Left cardiac atrium (tissue), 4 donors: ENCODE measurements at regions not wholly inside any gene's neighbourhood (a gene's known extent, or its start where the extent isn't known, plus 50 kb on each side); places are given as distances from the start of the nearest gene placed in this dataset.
"Not testable (repeated sequence)": the region's sequence is repeated elsewhere in the genome, so short reads cannot be mapped to it uniquely, and the experiment has no call there.

Experiments
- ATAC-seq, 2 donors: fragments of 200-7000 bp; cut with Tn5 transposase; one replicate each; pipeline ENCODE4 v1.9.1; 2020; ENCODE audit warnings: mild to moderate bottlenecking in 2 of 2, moderate library complexity in 2 of 2
- DNase-seq: peaks from one replicate; pipeline ENCODE4 v3.0.0-alpha.2; 2020
- intact Hi-C, 2 donors: fragments of 100-400 bp; cut with DNase I; formaldehyde crosslinking; loops; one replicate each; pipeline versions ENCODE4 v1.14.1 to v1.15.1; 2022 to 2023
- donor health status: DM: no; HTN: yes; CAD: no.
- donor health status: DM: no; HTN: yes; CAD: no; lungs with severe emphysema.
- donor health status: DM: yes; HTN: yes; CAD: no.
- donor health status: Dilated cardiomyopathy.

DNA sequence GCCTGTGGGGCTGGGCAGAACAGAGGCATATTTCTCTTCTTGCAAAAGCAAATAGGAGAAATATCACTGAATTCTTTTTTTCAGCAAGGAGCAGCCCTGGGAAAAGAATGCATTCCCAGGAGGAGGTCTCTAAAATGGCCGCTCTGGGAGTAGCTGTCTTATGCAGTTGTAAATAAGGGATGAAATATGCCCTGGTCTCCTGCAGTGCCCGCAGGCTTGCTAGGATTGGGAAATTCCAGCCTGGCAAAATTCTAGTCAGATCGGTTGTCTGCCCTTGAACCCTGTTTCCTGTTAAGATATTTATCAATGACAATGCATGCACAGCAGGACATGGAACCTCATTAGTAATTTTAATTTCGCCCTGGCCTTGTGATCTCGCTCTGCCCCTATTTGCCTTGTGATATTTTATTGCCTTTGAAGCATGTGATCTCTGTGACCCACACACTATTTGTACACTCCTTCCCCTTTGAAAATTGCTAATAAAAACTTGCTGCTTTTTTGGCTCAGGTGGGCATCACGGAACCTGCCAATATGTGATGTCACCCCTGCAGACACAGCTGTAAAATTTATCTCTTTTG is 1993.2 kb downstream of the PCDH9 start:
- DNase-seq (no peak), ATAC-seq (no peak)
- intact Hi-C loops, result no loop called here

DNA sequence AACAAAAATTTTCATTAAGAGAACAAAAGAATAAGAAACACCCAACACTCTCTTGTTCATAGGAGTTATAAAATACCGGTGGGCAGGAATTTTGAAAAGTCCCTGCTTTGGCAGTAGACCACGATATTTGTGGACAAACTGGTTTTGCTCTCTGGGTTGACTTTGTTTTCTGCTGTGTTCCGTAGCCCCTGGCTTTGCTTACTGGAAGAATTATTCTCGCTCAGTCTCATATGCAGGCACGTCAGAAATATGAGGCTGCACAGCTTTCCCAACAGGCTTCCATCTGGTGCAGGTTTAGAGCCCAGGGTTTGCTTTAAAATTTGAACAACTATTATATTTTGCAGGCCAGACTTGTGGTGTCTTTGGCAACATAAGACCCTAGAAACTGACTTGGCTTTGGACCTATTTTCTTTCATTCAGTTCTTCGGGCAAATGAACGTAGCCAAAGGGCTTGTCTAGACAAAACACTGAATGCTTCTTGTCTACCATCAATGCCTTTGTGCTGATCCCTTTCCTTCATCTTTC is 2012.6 kb downstream of the PCDH9 start:
- no peak for ATAC-seq
- intact Hi-C loops, result no loop called here
- no peak for DNase-seq

DNA sequence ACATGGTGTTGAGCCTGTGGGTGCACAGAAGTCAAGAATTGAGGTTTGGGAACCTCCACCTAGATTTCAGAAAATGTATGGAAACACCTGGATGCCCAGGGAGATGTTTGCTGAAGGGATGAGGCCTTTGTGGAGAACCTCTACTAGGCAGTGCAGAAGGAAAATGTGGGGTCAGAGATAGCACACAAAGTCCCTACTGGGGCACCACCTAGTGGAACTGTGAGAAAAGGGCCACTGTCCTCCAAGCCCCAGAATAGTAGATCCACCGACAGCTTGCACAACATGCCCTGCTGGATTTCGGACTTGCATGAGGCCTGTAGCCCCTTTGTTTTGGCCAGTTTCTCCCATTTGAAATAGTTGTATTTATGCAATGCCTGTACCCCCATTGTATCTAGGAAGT is 2027.3 kb downstream of the PCDH9 start:
- DNase-seq, ATAC-seq, intact Hi-C loops: not testable (repeated sequence)

DNA sequence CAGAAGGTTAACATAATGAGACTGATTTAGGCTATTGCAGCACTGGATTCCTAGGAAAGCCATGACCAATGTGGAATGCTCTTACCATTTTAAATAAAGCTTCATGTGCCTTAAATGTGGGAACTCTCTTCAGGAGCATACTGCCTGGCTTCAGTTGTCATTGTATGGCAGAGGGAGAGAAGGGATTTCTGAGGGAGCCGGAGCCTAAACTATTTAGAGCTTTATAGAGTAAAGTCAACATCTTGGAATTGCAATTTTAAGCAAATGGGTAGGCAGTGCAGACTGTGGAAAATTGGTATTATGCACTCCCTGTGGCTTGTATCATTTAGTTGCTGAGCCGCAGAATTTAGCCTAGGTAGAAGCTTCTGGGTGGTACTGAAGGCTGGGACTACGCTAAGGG is 2041.4 kb downstream of the PCDH9 start:
- DNase-seq, result no peak
- ATAC-seq, result no peak
- intact Hi-C loops, result no loop called here

DNA sequence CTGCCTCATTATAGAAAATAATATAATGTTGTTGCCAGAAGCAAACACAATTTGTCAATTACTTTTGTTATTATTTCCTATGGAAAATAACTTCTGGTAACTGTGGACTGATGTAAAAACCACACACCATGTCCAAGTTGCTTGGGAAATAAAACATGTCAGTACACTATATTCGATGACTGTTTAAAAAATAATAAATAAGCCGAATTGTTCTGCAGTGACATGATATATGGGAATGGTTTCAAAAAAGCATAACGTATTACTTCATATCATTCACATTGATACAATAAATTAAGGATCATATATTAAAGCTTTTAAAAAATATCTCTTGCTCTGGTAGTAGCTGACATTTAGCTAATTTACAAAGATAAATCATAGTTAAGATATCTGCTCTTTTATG is 2062.1 kb downstream of the PCDH9 start:
- ATAC-seq (no peak), DNase-seq (no peak)
- intact Hi-C loops, result no loop called here

DNA sequence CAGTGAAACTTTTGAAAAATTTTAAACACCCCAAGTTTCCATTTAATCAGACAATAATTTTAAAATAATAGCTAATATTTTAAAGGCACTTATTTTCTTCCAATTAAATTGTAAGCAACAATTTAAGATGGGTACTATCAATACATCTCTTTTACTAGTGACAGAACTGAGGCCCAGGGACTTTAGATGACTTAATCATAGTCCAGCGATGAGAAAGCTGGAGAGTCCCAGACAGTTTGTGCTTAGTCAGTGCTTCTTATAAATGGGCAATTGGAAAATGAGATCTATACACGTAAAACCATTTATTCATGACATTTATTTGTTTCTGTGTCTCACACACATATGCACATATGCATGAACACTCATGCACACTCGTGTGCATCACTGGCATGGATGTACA is 2063.5 kb downstream of the PCDH9 start:
- no peak for ATAC-seq
- intact Hi-C loops, result no loop called here
- no peak for DNase-seq

DNA sequence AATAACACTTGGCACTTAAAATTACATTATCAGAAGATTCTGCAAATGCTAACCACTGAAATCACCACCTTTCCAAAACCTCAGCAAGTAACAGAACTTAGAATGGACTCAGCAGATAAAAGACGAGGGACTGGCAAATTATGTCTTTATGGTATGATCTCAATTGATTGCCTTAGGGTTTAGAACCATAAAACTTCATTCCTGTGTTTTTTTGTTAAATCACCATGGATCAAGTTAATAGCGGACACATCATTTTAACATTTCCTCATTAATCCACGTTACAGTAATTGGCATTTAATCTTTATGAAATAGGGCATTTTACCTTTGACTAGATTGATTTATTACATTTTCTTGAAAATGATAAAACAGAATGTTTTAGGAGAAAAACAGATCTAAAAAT is 2070.3 kb downstream of the PCDH9 start:
- intact Hi-C loops, result no loop called here
- DNase-seq, result no peak
- ATAC-seq, result no peak

DNA sequence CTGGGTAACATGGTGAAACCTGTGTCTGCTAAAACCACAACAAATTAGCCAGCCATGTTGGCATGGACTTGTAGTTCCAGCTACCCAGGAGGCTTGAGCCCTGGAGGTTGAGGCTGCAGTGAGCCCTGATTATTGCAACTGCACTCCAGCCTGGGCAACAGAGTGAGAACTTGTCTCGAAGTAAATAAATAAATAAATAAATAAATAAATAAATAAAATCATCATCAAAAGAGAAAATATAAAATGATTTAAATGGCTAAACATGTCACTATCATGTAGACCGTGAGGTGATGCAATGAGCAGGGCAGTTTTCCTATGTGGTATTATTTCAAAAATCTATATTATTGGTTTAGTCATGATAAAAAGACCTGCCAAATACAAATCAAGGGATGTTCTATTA is 2074.3 kb downstream of the PCDH9 start:
- DNase-seq (no peak), ATAC-seq (no peak)
- intact Hi-C loops, result no loop called here

DNA sequence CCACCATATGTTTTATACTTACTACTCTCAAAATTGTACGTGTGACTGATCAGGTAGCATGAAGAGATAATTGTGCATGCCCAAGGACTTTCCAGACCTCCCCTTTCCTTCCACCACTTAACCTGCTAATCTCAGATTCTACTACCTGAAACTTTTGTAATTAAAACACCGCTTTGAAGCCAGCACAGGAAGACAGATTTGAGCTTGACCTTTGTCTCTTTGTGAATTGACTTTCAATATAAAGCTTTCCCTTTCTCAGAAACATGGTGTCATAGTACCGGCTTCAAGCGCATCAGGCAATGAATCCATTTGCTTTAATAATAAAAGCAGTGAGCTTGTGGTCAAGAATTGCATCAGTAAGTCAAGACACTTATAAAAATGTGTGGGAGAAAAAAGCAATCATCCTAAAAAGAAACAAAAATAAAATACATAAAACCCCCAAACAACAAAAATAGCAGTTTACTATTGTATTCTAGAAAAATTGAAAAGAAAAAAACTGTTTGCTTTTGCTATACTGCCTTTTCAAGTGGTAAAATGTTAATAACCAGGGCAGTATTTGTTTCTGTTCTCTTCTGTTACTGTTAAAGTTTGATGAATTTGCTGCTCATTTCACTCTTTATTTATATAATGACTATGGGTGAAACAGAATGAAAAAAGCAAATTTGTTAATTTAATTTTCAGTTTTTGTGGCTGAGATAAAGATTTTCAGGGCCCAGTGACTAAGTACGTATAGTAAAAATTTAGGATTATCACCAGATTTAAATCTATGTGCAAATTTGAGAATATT is 2075.3 kb downstream of the PCDH9 start:
- intact Hi-C loops, result no loop called here
- DNase-seq (no peak), ATAC-seq (no peak)

DNA sequence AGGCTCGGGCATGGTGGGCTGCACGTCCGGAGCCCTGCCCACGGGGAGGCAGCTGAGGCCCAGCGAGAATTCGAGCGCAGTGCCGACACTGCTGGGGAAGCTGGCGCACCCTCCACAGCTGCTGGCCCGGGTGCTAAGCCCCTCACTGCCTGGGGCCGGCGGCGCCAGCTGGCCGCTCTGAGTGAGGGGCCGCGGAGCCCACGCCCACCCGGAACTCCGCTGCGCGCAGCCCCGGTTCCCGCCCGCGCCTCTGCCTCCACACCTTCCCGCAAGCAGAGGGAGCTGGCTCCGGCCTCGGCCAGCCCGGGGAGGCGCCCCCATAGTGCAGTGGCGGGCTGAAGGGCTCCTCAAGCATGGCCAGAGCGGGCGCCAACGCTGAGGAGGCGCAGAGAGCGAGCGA is 2080.4 kb downstream of the PCDH9 start:
- intact Hi-C loops, result no loop called here
- DNase-seq, result no peak
- no peak for ATAC-seq

DNA sequence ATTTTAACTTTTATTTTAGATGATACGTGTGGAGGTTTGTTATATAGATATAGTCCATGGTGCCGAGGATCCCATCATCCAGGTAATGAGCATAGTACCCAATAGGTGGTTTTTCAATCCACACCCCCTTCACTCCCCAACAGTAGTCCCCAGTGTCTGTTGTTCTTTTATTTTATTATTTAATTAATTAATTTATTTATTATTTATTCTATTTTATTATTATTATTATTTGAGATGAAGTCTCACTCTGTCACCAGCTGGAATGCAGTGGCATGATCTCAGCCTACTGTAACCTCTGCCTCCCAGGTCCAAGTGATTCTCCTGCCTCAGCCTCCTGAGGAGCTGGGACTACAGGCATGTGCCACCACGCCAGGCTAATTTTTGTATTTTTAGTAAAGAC is 2086.2 kb downstream of the PCDH9 start:
- ATAC-seq (no peak), DNase-seq (no peak)
- intact Hi-C loops, result no loop called here

DNA sequence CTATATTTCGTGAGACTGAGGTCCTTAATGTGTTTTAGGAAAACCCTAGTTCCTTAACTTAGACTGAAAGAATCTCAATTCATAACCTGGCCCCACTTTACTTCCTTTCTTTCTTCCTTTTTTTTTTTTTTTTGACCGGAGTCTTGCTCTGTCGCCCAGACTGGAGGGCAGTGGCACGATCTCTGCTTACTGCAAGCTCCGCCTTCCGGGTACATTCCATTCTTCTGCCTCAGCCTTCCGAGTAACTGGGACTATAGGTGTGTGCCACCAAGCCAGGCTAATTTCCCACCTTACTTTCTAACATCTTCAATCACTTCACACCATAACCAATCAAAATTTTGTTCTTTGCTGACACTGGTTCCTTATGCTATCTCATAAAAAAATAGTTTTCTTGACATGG is 2097.0 kb downstream of the PCDH9 start:
- DNase-seq, result no peak
- ATAC-seq, result no peak
- intact Hi-C loops, result no loop called here

DNA sequence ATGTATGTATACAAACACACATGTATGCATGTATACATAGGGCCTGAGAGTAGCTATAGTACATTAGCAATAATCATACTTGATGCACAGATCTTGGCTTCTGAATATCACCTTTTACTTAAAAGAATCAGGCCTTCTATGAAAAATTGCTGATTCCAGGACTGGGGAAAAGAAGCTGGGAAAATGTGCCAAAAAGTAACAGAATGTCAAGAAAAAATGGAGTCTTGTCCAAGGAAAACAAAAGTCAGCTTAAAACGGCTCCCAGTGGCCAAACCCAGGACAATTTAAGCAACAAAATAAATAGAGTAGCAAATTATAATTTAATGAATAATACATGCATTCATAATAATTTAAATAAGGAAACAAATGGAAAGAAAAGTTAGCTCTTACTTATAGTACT is 2104.9 kb downstream of the PCDH9 start:
- ATAC-seq, result no peak
- intact Hi-C loops, result no loop called here
- no peak for DNase-seq

DNA sequence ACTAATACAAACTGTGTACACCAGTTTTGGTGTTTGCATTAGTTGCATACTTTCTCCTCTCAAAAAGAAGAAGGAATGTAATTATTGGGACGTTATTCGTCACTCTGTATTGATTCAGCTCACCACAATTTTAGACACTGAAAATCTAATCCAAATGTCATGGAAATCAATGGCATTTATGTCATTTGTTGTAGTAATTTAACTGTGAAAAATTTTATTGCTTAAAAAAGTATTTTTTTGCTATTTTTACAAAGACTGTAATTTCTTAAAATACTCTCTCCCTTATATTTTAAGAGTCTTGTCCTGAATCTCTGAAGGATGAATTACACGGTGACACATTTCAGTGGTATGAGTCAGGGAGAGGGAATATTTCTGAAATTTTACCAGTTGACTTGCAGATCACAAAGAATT is 2117.6 kb downstream of the PCDH9 start:
- intact Hi-C loops, result no loop called here
- DNase-seq, result no peak

DNA sequence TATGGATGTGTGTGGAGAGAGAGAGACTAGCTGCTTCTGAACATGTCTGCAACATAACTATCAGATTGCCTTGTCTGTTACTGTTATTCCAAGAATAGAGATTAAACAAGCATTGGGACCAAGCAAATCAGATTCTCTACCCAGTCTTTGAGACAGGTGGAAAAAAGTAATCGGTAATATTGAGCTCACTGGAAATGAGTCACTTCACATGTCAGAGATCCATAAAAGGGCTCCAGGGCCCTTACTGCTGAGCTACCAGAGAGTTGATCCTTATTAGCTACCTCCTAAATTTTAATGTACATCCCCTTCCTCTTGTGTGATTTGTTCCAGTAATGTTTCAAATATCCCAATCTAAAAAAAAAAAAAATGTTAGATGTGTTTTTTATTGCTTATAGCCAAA is 2118.0 kb downstream of the PCDH9 start:
- ATAC-seq (no peak), DNase-seq (no peak)
- intact Hi-C loops, result no loop called here

More for the DNA sequence above, 2117.6 kb downstream of the PCDH9 start:
- ATAC-seq, result no peak

DNA sequence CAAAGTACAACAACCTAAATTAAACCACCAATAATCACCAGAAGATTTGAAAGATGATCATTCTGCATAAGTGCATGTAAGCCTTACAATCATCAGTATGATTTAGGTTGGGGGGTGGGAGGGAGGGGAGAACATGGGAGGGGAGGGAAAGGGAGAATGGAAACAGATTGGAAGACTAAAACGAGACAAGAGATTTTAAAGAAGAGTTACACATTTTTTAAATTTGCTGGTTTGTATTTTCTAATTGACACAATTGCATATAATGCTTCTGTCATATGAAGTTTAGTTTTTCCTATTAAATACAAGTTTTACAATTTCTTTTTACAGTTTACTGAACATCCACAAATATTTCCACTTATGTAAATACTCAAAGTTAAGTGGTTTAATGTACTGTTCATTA is 2118.9 kb downstream of the PCDH9 start:
- no peak for ATAC-seq
- DNase-seq, result no peak
- intact Hi-C loops, result no loop called here

DNA sequence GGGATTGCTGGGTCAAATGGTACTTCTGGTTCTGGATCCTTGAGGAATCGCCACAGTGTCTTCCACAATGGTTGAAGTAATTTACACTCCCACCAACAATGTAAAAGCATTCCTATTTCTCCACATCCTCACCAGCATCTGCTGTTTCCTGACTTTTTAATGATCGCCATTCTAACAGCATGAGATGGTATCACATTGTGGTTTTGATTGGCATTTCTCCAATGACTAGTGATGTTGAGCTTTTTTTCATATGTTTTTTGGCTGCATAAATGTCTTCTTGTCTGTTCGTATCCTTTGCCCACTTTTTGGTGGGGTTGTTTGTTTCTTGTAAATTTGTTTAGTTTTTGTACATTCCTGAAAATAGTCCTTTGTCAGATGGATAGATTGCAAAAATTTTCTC is 2125.7 kb downstream of the PCDH9 start:
- intact Hi-C loops, DNase-seq: not testable (repeated sequence)

DNA sequence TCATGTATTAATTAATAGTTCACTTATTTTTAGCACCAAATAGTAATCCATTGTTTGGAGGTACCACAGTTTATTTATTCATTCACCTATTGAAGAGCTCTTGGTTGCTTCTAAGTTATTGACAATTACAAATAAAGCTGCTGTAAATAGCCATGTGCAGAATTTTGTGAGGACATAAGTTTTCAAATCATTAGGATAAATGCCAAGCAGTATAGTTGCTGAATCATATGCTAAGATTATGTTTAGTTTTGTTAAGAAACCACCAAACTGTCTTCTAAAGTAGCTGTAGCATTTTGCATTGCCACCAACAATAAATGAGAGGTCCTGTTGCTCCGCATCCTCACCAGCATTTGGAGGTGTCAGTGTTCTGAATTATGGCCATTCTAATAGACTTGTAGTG is 2126.8 kb downstream of the PCDH9 start:
- no peak for DNase-seq
- ATAC-seq, result no peak
- intact Hi-C loops, result no loop called here

More for the DNA sequence above, 2125.7 kb downstream of the PCDH9 start:
- not testable (repeated sequence) for ATAC-seq

DNA sequence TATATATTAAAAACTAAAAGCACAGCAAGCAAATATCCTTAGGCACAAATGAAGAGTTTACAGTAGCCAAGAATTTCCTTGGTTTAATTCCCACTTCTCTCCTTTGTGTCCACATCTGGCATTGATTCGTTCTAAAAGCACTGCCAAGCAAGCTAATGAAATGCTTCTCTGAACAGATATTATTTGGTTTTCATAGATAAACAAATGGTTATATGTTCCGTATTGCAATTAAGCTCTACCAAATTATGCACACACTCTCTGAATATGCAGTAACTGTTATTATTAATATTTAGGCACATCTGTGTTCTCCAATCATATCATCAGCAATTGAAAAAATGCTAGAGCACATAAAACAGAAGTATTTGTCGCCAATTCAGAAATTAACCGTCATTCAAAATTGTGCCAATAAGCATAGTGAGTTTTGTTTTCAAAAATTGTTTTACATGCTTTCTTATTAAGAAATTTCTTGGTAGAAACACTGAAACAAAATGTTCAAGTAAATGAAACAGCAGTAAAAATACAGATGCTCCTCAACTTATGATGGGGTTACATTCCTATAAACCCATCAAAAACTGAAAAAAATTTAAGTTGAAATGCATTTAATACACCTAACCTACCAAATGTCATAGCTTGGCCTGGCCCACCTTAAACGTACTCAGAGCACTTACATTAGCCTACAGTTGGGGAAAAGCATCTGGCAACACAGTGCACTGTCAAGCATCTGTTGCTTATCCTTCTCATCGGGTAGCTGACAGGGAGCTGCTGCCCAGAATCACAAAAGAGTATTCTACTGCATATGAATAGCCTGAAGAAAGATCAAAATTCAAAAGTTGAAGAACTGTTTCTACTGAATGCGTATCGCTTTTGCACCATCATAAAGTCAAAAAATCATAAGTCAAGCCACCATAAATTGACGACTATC is 2134.7 kb downstream of the PCDH9 start:
- no peak for ATAC-seq
- intact Hi-C loops, result no loop called here

DNA sequence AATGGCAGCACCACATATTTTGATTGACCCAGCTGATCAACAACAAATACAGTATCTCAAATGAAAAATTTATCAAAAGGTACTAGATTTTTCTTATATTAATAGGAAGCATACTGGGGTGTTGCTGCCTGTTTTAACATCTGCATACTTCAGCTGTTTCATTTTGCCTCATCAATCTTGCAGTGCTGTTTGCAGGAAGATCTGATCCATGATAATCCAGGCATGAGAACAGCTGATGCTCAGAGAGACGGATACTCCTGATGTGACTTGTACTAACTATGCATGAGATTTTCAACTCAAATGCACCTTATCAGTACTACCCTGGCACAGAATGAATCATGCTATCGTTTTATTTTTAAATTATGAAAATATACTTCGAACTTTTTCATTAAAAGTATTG is 2136.8 kb downstream of the PCDH9 start:
- ATAC-seq, result no peak
- intact Hi-C loops, result no loop called here
- no peak for DNase-seq

More for the DNA sequence above, 2134.7 kb downstream of the PCDH9 start:
- DNase-seq, result no peak
